ENCODE measurements at regions not wholly inside any gene's neighbourhood (a gene's known extent, or its start where the extent isn't known, plus 50 kb on each side); places are given as distances from the start of the nearest gene placed in this dataset.

DNA sequence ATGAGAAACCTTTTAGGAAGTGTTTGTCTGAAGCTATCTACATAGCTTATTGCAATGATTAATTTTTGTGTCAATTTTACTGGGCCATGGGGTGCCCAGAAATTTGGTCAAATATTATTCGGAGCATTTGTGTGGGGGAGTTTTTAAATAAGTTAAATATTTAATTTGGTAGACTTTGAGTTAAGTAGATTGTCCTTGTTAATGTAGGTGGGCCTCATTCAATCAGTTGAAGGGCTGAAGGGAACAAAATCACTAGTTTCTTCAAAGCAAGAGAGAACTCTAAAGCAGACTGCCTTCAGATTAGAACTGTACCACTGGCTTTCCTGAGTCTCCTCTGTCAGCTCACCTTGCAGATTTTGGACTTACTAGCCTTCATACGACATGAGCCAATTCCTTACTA lies 1008.6 kb upstream of the ADAMTS5 start:
- no peak for TF ChIP-seq POLR2AphosphoS5 (IDR thresholded peaks at IDR 0.05)
- TF ChIP-seq POLR2A (IDR thresholded peaks at IDR 0.05) = no peak
- TF ChIP-seq, protein P1, sequence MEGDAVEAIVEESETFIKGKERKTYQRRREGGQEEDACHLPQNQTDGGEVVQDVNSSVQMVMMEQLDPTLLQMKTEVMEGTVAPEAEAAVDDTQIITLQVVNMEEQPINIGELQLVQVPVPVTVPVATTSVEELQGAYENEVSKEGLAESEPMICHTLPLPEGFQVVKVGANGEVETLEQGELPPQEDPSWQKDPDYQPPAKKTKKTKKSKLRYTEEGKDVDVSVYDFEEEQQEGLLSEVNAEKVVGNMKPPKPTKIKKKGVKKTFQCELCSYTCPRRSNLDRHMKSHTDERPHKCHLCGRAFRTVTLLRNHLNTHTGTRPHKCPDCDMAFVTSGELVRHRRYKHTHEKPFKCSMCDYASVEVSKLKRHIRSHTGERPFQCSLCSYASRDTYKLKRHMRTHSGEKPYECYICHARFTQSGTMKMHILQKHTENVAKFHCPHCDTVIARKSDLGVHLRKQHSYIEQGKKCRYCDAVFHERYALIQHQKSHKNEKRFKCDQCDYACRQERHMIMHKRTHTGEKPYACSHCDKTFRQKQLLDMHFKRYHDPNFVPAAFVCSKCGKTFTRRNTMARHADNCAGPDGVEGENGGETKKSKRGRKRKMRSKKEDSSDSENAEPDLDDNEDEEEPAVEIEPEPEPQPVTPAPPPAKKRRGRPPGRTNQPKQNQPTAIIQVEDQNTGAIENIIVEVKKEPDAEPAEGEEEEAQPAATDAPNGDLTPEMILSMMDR (IDR thresholded peaks at IDR 0.05) = no peak
- no peak for TF ChIP-seq EP300 (IDR thresholded peaks at IDR 0.05)
